AG09309 (cell line): ENCODE measurements at regions not wholly inside any gene's neighbourhood (a gene's known extent, or its start where the extent isn't known, plus 50 kb on each side); places are given as distances from the start of the nearest gene placed in this dataset.

Source experiments
- DNase-seq: peaks from one replicate; pipeline ENCODE4 v3.0.0-alpha.2; 2010; ENCODE audit warnings: low read depth
- H3K4me3 ChIP-seq: 2 replicates; pipeline ENCODE4 v1.5.1; 2011; ENCODE audit warnings: mild to moderate bottlenecking, low read depth, low read length, moderate library complexity; ENCODE audit not compliant: control insufficient read depth
- TF ChIP-seq, protein P1 (sequence below): IDR thresholded peaks from 2 replicates; pipeline ENCODE4 v1.5.1; 2011; ENCODE audit warnings: mild to moderate bottlenecking, low read depth, low read length, inconsistent platforms; ENCODE audit not compliant: insufficient read depth, control insufficient read depth; ENCODE audit errors: missing control alignments

- TF ChIP-seq, protein P1, sequence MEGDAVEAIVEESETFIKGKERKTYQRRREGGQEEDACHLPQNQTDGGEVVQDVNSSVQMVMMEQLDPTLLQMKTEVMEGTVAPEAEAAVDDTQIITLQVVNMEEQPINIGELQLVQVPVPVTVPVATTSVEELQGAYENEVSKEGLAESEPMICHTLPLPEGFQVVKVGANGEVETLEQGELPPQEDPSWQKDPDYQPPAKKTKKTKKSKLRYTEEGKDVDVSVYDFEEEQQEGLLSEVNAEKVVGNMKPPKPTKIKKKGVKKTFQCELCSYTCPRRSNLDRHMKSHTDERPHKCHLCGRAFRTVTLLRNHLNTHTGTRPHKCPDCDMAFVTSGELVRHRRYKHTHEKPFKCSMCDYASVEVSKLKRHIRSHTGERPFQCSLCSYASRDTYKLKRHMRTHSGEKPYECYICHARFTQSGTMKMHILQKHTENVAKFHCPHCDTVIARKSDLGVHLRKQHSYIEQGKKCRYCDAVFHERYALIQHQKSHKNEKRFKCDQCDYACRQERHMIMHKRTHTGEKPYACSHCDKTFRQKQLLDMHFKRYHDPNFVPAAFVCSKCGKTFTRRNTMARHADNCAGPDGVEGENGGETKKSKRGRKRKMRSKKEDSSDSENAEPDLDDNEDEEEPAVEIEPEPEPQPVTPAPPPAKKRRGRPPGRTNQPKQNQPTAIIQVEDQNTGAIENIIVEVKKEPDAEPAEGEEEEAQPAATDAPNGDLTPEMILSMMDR = no peak
- no peak for DNase-seq
- no peak overlapping the region for H3K4me3 ChIP-seq
Observed at GRCh38 chr7:156389116-156389692, 251.4 kb upstream of the RNF32 start.

- no peak overlapping the region for H3K4me3 ChIP-seq
- no peak for DNase-seq
- TF ChIP-seq, protein P1 = no peak
Observed at GRCh38 chr7:156386097-156386496, 254.5 kb upstream of the RNF32 start.

- TF ChIP-seq, protein P1 = no peak
- no peak for DNase-seq
- no peak overlapping the region for H3K4me3 ChIP-seq
Observed at GRCh38 chr7:156384706-156385105, 255.9 kb upstream of the RNF32 start.

DNA sequence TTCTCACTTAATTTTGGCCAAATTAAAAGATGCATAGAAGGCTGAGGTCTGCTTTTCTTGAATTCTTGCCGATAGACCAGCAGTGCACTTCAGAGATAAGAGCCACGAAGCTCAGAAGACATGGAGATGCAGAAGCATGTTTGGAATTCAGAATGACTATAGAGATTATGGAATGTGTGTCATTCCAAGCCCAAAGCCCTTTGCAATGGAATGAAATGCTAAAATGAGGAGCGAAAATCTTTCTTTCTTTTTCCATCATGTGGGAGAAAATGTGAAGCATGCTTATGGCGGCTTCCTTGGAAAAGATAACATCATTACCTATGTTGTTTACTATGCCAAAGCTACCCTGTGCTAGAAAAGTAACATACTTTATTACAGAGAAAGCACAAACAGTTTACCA lies 257.0 kb upstream of the RNF32 start:
- TF ChIP-seq, protein P1 = no peak
- DNase-seq = no peak
- no peak overlapping the region for H3K4me3 ChIP-seq

DNA sequence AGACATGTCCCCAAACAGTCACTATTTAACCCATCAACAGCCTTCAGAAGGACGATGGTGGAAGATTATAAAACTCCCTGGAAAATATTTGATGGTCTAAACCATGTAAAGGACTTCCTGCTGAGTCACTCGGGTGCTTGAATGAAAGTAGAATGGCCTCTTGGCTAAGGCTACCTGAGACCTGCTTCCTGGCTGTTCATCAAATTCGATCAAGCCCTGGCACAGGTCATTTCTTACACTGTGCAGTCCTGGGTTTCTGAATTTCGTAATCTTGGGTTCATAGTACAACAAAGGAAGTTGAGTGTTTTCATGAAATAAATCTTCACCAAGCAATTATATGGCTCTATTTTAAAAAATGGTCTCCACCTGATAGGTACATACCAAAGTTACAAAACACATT lies 260.3 kb upstream of the RNF32 start:
- H3K4me3 ChIP-seq = no peak overlapping the region
- DNase-seq = no peak
- TF ChIP-seq, protein P1 = no peak

- H3K4me3 ChIP-seq = no peak overlapping the region
- no peak for DNase-seq
- TF ChIP-seq, protein P1 = no peak
Observed at GRCh38 chr7:156379324-156380070, 261.1 kb upstream of the RNF32 start.

DNA sequence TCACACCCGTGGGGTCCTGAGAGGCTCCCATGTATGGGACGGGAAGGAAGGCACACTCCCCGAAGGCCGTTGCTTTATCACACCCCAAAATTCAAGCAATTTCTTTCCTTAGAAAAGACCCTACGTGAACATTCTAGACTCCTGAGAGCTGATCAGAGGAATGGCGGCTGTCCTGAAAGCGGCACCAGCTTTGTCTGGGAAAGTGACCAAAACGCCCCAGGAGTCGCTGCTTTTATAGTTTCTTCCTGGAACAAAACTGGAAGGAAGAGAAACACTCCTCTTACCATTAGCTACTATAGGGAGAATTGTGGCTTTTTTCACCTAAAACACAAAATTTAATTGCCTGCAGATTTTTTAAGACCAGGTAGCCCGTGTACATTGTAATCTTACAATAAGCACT lies 261.8 kb upstream of the RNF32 start:
- no peak overlapping the region for H3K4me3 ChIP-seq
- TF ChIP-seq, protein P1 = no peak
- DNase-seq = no peak
